Globus pallidus (tissue), 1 donor: ENCODE measurements at regions not wholly inside any gene's neighbourhood (a gene's known extent, or its start where the extent isn't known, plus 50 kb on each side); places are given as distances from the start of the nearest gene placed in this dataset.

Source experiments
- DNase-seq: peaks from one replicate; pipeline ENCODE4 v3.0.0-alpha.2; 2015; ENCODE audit warnings: low spot score

GRCh38 chr11:10619131-10619680, 50.7 kb upstream of the LYVE1 start:
- DNase-seq, result no peak

GRCh38 chr11:10618490-10618889, 50.0 kb upstream of the LYVE1 start:
- no peak for DNase-seq
